ENCODE measurements at regions not wholly inside any gene's neighbourhood (a gene's known extent, or its start where the extent isn't known, plus 50 kb on each side); places are given as distances from the start of the nearest gene placed in this dataset.

DNA sequence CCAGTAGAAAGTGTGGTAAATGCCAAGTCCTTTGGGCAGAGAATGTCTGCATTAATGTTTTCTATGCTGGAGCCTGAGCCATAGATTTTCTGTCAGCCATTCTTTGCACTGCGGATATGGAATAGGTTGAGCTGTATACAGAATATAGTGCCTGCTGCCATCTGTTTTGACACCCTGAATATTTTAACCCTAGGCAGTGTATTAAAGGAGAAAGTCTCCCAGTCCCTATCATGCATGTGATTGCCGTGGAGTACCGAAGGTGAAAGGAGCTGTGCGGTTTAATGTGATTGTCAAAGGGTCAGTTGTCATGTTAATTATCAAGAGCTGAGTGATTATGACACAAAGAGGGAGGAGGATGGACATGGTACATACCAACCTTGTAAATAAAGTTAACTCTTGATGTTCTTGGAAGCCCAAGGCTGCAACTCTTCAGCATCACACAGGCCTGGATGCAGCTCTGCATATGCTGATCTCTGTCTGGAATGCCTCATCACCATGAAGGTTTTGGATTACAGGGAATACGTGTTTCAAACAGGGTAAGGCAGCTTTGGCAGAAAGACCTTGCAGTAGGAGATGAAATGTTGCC, 247.1 kb upstream of the ELAVL2 start:
- TF ChIP-seq CTCF (IDR thresholded peaks at IDR 0.05) (no peak), POLR2A (IDR thresholded peaks at IDR 0.05) (no peak), POLR2AphosphoS5 (IDR thresholded peaks at IDR 0.05) (no peak), EP300 (IDR thresholded peaks at IDR 0.05; ENCODE audit: low read depth) (no peak)
